Right lobe of liver (tissue), 6 donors: ENCODE measurements at regions not wholly inside any gene's neighbourhood (a gene's known extent, or its start where the extent isn't known, plus 50 kb on each side); places are given as distances from the start of the nearest gene placed in this dataset.
A peak's percentile ranks its signal among the peaks of the same experiment; 100 is the strongest.

Source experiments
- ATAC-seq, 4 donors: fragments of 200-7000 bp; cut with Tn5 transposase; one replicate each; pipeline ENCODE4 v1.9.1; 2020; ENCODE audit warnings: mild to moderate bottlenecking in 4 of 4, moderate library complexity in 4 of 4
- DNase-seq, 3 donors: peaks; one replicate each; pipeline ENCODE4 v3.0.0-alpha.2; 2020
- H3K27ac ChIP-seq, 3 donors: fragments of 200-600 bp; one replicate each; pipeline ENCODE4 v1.8.0; 2022
- H3K27me3 ChIP-seq, 2 donors: fragments of 200-600 bp; one replicate each; pipeline ENCODE4 v1.8.0; 2022
- H3K36me3 ChIP-seq, 4 donors: fragments of 200-600 bp; sonication (generic) in 1 of 4; one replicate each; pipeline versions ENCODE4 v1.5.1 to v1.8.0; 2017 to 2022; ENCODE audit warnings: control low read depth in 1 of 4
- H3K4me1 ChIP-seq, 4 donors: fragments of 200-600 bp; sonication (generic) in 1 of 4; one replicate each; pipeline versions ENCODE4 v1.5.1 to v1.8.0; 2017 to 2022; ENCODE audit warnings: control low read depth in 1 of 4
- H3K4me3 ChIP-seq, 3 donors: fragments of 200-600 bp; one replicate each; pipeline ENCODE4 v1.8.0; 2022
- H3K9me3 ChIP-seq, 4 donors: fragments of 200-600 bp; sonication (generic) in 1 of 4; one replicate each; pipeline versions ENCODE4 v1.5.1 to v1.8.0; 2017 to 2022; ENCODE audit warnings: control low read depth in 1 of 4
- CTCF ChIP-seq, 4 donors: fragments of 200-600 bp in 3 of 4; fragments of 450-650 bp in 1 of 4; IDR thresholded peaks; one replicate each; pipeline versions ENCODE4 v1.5.1 to v1.8.0; 2016 to 2022; ENCODE audit warnings: antibody characterized with exemption in 4 of 4, mild to moderate bottlenecking in 2 of 4
- POLR2A ChIP-seq: fragments of 450-650 bp; IDR thresholded peaks from one replicate; pipeline ENCODE4 v1.6.1; 2017; ENCODE audit warnings: antibody characterized with exemption, mild to moderate bottlenecking
- WGBS: methylation state at CpG from one replicate; pipeline ENCODE4 v1.1.6; 2018; ENCODE audit warnings: low coverage, low lambda C conversion rate; ENCODE audit not compliant: insufficient coverage; ENCODE audit errors: missing lambda C conversion rate; 5-methylcytosine and 5-hydroxymethylcytosine counted together
- intact Hi-C, 2 donors: fragments of 100-400 bp; cut with DNase I; formaldehyde crosslinking; loops; one replicate each; pipeline versions ENCODE4 v1.11.2 to v1.14.1; 2022
- donor health status: DM: no; HTN: yes; CAD: no.
- donor health status: DM: no; HTN: no; CAD: no.
- donor health status: DM: no; HTN: no; CAD: no.
- donor health status: DM: no; HTN: yes; CAD: no.
- donor health status: DM: no; HTN: yes; CAD: no.

GRCh38 chr5:155768332-155768731 lies 558.6 kb upstream of the SGCD start:
- no peaks in the 10 kb centered on the region for H3K27me3 ChIP-seq
- intact Hi-C loops = no loop called here
- no peak for DNase-seq
- no peaks in the 10 kb centered on the region for H3K9me3 ChIP-seq
- no peak overlapping the region for H3K4me3 ChIP-seq
- no peak for ATAC-seq
- H3K36me3 ChIP-seq = no peaks in the 10 kb centered on the region
- 54% methylated on average over 3 of the region's 3 CpGs for WGBS
- TF ChIP-seq CTCF (IDR thresholded peaks at IDR 0.05) (no peak), POLR2A (no peak)
- no peaks in the 10 kb centered on the region for H3K4me1 ChIP-seq
- no peak overlapping the region for H3K27ac ChIP-seq

- Histone ChIP-seq H3K27me3 (no peaks in the 10 kb centered on the region), H3K9me3 (no peaks in the 10 kb centered on the region), H3K27ac (no peak overlapping the region), H3K36me3 (no peaks in the 10 kb centered on the region), H3K4me3 (no peak overlapping the region), H3K4me1 (no peaks in the 10 kb centered on the region)
- intact Hi-C loops = no loop called here
- ATAC-seq = no peak
- no peak for TF ChIP-seq CTCF (IDR thresholded peaks at IDR 0.05)
- TF ChIP-seq POLR2A = no peak
- 47% methylated on average over 4 of the region's 4 CpGs for WGBS
- no peak for DNase-seq
These were observed 554.8 kb upstream of the SGCD start for GRCh38 chr5:155772009-155772662.

GRCh38 chr5:155773680-155774079 lies 553.3 kb upstream of the SGCD start:
- 56% methylated on average over 2 of the region's 2 CpGs for WGBS
- Histone ChIP-seq H3K4me1 (no peaks in the 10 kb centered on the region), H3K9me3 (no peaks in the 10 kb centered on the region), H3K4me3 (no peak overlapping the region), H3K27me3 (no peaks in the 10 kb centered on the region), H3K27ac (no peak overlapping the region), H3K36me3 (no peaks in the 10 kb centered on the region)
- DNase-seq (no peak), ATAC-seq (peak in 1 of 4 donors; percentile 24)
- TF ChIP-seq POLR2A = no peak
- no peak for TF ChIP-seq CTCF (IDR thresholded peaks at IDR 0.05)
- intact Hi-C loops = no loop called here

GRCh38 chr5:155780260-155780659 lies 546.7 kb upstream of the SGCD start:
- H3K27ac ChIP-seq = no peak overlapping the region
- TF ChIP-seq POLR2A (no peak), CTCF (IDR thresholded peaks at IDR 0.05) (no peak)
- 48% methylated on average over 3 of the region's 3 CpGs for WGBS

More at GRCh38 chr5:155780260-155780659, 546.7 kb upstream of the SGCD start:
- DNase-seq (no peak), ATAC-seq (no peak)
- intact Hi-C loops = no loop called here
- H3K36me3 ChIP-seq = no peaks in the 10 kb centered on the region
- H3K9me3 ChIP-seq = peaks cover 0 to 3% (median 0%) of the 10 kb centered on the region in 4 donors
- no peaks in the 10 kb centered on the region for H3K27me3 ChIP-seq
- H3K4me3 ChIP-seq = no peak overlapping the region
- no peaks in the 10 kb centered on the region for H3K4me1 ChIP-seq
